Mesendoderm (in vitro differentiated cells): ENCODE measurements at regions not wholly inside any gene's neighbourhood (a gene's known extent, or its start where the extent isn't known, plus 50 kb on each side); places are given as distances from the start of the nearest gene placed in this dataset.
"Not testable (repeated sequence)": the region's sequence is repeated elsewhere in the genome, so short reads cannot be mapped to it uniquely, and the experiment has no call there.

Source experiments
- DNase-seq: peaks from one replicate; pipeline ENCODE4 v3.0.0; 2013
- H2AK5ac ChIP-seq: 2 replicates; pipeline ENCODE4 v1.6.1; 2013; ENCODE audit warnings: low read length, inconsistent platforms
- H2BK120ac ChIP-seq: 2 replicates; pipeline ENCODE4 v1.6.1; 2013; ENCODE audit warnings: low read depth, mild to moderate bottlenecking, low read length, moderate library complexity, mixed read lengths
- H2BK15ac ChIP-seq: replicated peaks from 2 replicates; pipeline ENCODE4 v1.6.1; 2013; ENCODE audit warnings: low read depth, mild to moderate bottlenecking, moderate library complexity
- H2BK5ac ChIP-seq: 2 replicates; pipeline ENCODE4 v1.6.1; 2013; ENCODE audit warnings: low read length, inconsistent platforms
- H3K18ac ChIP-seq: 2 replicates; pipeline ENCODE4 v1.6.1; 2013; ENCODE audit warnings: mild to moderate bottlenecking, low read length, mixed read lengths
- H3K23ac ChIP-seq: one replicate; pipeline ENCODE4 v1.6.1; 2013; ENCODE audit warnings: low read length
- H3K27ac ChIP-seq: 2 replicates; pipeline ENCODE4 v1.5.1; 2013; ENCODE audit warnings: low read depth, mild to moderate bottlenecking, inconsistent platforms, low read length, moderate library complexity
- H3K27me3 ChIP-seq: 2 replicates; pipeline ENCODE4 v1.6.1; 2013; ENCODE audit warnings: low read length, control low read depth, mild to moderate bottlenecking, inconsistent platforms; ENCODE audit not compliant: insufficient read depth, poor library complexity
- H3K36me3 ChIP-seq: 2 replicates; pipeline ENCODE4 v1.6.1; 2013; ENCODE audit warnings: low read length, inconsistent platforms; ENCODE audit not compliant: control insufficient read depth, insufficient read depth
- H3K4ac ChIP-seq: one replicate; pipeline ENCODE4 v1.6.1; 2013; ENCODE audit warnings: low read depth, mild to moderate bottlenecking, low read length, moderate library complexity
- H3K4me1 ChIP-seq: 2 replicates; pipeline ENCODE4 v1.6.1; 2013; ENCODE audit warnings: low read depth, low read length, inconsistent platforms; ENCODE audit not compliant: control insufficient read depth
- H3K4me2 ChIP-seq: 2 replicates; pipeline ENCODE4 v1.6.1; 2013; ENCODE audit warnings: low read length
- H3K4me3 ChIP-seq: 2 replicates; pipeline ENCODE4 v1.5.1; 2013; ENCODE audit warnings: mild to moderate bottlenecking, low read length
- H3K56ac ChIP-seq: one replicate; pipeline ENCODE4 v1.6.1; 2013; ENCODE audit warnings: low read length
- H3K79me1 ChIP-seq: 2 replicates; pipeline ENCODE4 v1.6.1; 2013; ENCODE audit warnings: low read length, inconsistent platforms
- H3K79me2 ChIP-seq: 2 replicates; pipeline ENCODE4 v1.6.1; 2013; ENCODE audit warnings: mild to moderate bottlenecking, low read length; ENCODE audit not compliant: control insufficient read depth, insufficient read depth
- H3K9ac ChIP-seq: 2 replicates; pipeline ENCODE4 v1.6.1; 2013; ENCODE audit warnings: low read length, inconsistent platforms
- H4K5ac ChIP-seq: one replicate; pipeline ENCODE4 v1.6.1; 2013; ENCODE audit warnings: low read length
- H4K8ac ChIP-seq: one replicate; pipeline ENCODE4 v1.6.1; 2013; ENCODE audit warnings: low read depth, mild to moderate bottlenecking, control low read depth, low read length, moderate library complexity
- WGBS: extraction: QIAGEN DNeasy Blood & Tissue Kit; methylation state at CpG from one replicate; pipeline ENCODE4 v1.1.7; 2013; ENCODE audit warnings: low lambda C conversion rate, missing lambda C conversion rate; ENCODE audit not compliant: insufficient coverage; ENCODE audit errors: extremely low coverage; 5-methylcytosine and 5-hydroxymethylcytosine counted together

DNA sequence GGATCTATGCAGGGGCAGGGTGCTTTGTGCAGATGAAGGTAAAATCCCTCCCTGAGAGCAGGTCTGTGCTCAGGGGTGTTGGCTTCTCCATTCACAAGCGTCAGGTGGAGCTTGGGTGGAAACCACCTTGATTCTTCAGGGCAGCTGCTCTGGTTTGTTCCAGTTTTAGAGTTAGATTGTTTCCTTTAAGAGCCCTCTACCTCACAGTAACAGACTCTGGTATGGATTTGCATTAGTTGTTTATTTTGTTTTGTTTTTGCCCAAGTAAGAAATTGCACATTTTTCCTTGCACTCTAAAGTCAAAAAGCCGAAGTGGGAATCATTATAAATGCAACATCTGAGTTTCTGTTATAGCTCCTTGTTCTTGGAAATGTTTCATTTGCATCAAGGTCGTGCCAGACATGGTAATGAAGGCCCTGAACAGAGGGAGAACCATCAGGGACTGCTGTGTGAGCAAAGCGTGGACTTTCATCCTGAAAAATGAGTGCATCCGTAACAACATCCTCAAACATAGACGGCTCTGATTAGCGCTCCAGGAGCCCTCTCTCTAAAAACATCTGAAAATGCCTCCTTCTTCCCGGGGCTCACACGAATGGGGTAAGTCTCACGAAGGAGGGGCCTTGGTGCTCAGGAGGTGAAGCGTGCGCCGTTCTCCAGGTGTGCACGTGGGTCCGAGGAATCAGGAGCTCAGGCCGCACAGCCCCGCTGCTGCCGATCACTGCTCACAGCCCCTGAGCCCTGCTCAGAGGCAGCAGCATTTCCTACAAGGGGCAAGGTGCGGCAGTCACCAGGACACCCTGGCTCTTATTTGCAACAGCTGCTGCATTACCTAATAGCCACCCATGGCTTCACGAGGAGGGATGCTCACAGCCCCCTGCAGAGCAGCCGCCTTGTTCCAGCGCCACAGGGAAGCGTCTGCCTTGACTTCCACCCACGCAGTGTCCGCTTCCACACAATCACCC is 396.7 kb upstream of the ANKRD20A1 start:
- not testable (repeated sequence) for H3K56ac ChIP-seq, H3K23ac ChIP-seq, H3K27ac ChIP-seq, H4K5ac ChIP-seq, H3K79me1 ChIP-seq, H3K18ac ChIP-seq, H2BK120ac ChIP-seq, H3K4me2 ChIP-seq, H4K8ac ChIP-seq, H3K4ac ChIP-seq, H3K4me3 ChIP-seq, H3K79me2 ChIP-seq, H2AK5ac ChIP-seq, H3K9ac ChIP-seq, H3K4me1 ChIP-seq, H2BK5ac ChIP-seq, H3K27me3 ChIP-seq, H3K36me3 ChIP-seq, H2BK15ac ChIP-seq, DNase-seq
- WGBS = no CpG with 5 or more reads among the region's 25 CpGs

GRCh38 chr9:67452941-67453340 is 405.8 kb upstream of the ANKRD20A1 start:
- H3K4ac ChIP-seq, H3K79me1 ChIP-seq, H3K18ac ChIP-seq, H3K4me2 ChIP-seq, H3K27ac ChIP-seq, DNase-seq, H2BK5ac ChIP-seq, H3K36me3 ChIP-seq, H4K8ac ChIP-seq, H2BK15ac ChIP-seq, H2BK120ac ChIP-seq, H3K27me3 ChIP-seq, H4K5ac ChIP-seq, H3K23ac ChIP-seq, H3K4me1 ChIP-seq, H3K56ac ChIP-seq, H3K9ac ChIP-seq, H2AK5ac ChIP-seq, H3K79me2 ChIP-seq, H3K4me3 ChIP-seq: not testable (repeated sequence)
- WGBS = no CpG with 5 or more reads among the region's 3 CpGs

DNA sequence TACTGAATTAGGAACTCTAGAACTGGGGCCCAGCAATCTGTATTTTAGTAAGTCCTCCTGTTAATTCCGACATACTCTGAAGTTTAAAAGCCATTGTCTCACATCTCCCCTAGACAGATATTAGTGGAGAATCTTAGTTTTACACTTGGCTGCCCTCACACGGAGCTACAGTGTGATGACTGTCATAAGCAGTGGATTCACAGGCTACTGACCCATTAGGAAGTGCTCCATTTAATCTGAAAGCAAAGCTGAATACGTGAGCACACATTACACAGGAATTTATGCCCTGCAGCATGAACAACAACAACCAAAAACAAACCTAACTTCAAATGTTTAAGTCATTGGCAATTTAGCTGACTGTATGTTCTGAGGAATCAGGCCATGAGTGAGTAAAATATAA is 416.4 kb upstream of the ANKRD20A1 start:
- not testable (repeated sequence) for H3K4me2 ChIP-seq, H3K56ac ChIP-seq, H2AK5ac ChIP-seq, H3K27me3 ChIP-seq, H3K18ac ChIP-seq, H3K36me3 ChIP-seq, H3K79me1 ChIP-seq, H2BK15ac ChIP-seq, H3K79me2 ChIP-seq, H3K23ac ChIP-seq, DNase-seq, H3K4ac ChIP-seq, H4K5ac ChIP-seq, H2BK5ac ChIP-seq, H3K4me3 ChIP-seq, H2BK120ac ChIP-seq, H4K8ac ChIP-seq, H3K27ac ChIP-seq, H3K4me1 ChIP-seq, H3K9ac ChIP-seq
- no CpG with 5 or more reads among the region's 3 CpGs for WGBS

GRCh38 chr9:67437011-67437410 is 421.7 kb upstream of the ANKRD20A1 start:
- not testable (repeated sequence) for H3K27me3 ChIP-seq, H2BK120ac ChIP-seq, H3K23ac ChIP-seq, H3K79me2 ChIP-seq, H3K4me3 ChIP-seq, H2AK5ac ChIP-seq, H2BK5ac ChIP-seq, H2BK15ac ChIP-seq, H3K9ac ChIP-seq, H3K56ac ChIP-seq, H3K36me3 ChIP-seq, H3K4me2 ChIP-seq, H4K5ac ChIP-seq, H3K18ac ChIP-seq, H3K4me1 ChIP-seq, H4K8ac ChIP-seq, DNase-seq, H3K4ac ChIP-seq, H3K79me1 ChIP-seq, H3K27ac ChIP-seq
- WGBS = no CpG with 5 or more reads among the region's 3 CpGs

DNA sequence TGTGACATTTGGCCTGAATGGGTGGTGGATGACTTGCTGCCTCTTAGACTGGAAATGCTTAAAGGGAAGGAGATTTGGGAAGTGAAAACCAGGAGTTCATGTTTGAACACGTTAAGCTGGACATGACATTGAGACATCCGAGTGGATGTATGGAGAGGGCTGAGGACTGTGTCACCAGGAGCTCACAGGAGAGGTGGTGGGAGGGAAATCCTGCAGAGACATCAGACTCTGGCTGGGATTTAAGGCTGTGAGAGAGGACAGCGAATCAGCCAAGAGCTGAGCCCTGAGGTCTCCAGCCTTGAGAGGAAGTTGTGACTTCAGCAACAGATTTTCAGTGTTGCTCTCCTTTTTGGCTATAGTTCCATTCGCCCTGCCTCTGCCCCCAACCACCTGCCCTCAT is 432.5 kb upstream of the SPATA31A3 start:
- H3K4me3 ChIP-seq, H2BK5ac ChIP-seq, DNase-seq, H4K8ac ChIP-seq, H2BK120ac ChIP-seq, H3K18ac ChIP-seq, H3K4me2 ChIP-seq, H3K27ac ChIP-seq, H3K23ac ChIP-seq, H2BK15ac ChIP-seq, H3K79me2 ChIP-seq, H3K4me1 ChIP-seq, H3K27me3 ChIP-seq, H4K5ac ChIP-seq, H3K56ac ChIP-seq, H3K4ac ChIP-seq, H2AK5ac ChIP-seq, H3K79me1 ChIP-seq, H3K36me3 ChIP-seq, H3K9ac ChIP-seq: not testable (repeated sequence)
- WGBS = no CpG with 5 or more reads among the region's 4 CpGs
